ENCODE measurements at regions not wholly inside any gene's neighbourhood (a gene's known extent, or its start where the extent isn't known, plus 50 kb on each side); places are given as distances from the start of the nearest gene placed in this dataset.

GRCh38 chr6:33927112-33927511 is 123.3 kb upstream of the MLN start:
- BruUV-seq (replicated peaks): no TSS peak
- H3K79me2 ChIP-seq (ENCODE audit: insufficient read depth, low read length): no peaks in the 10 kb centered on the region
- H3K27ac ChIP-seq (ENCODE audit: low read depth, low read length): no peak overlapping the region
- H3K9me3 ChIP-seq (ENCODE audit: control insufficient read depth in 1 of 2, insufficient read depth in 1 of 2, low read depth in 1 of 2, low read length in 2 of 2): no peaks in the 10 kb centered on the region
- no peaks in the 10 kb centered on the region for H3K9me2 ChIP-seq (ENCODE audit: insufficient read depth)
- DNase-seq (ENCODE audit: low read depth, low spot score) (no peak), ATAC-seq (no peak)
- H3K4me3 ChIP-seq (replicated peaks in 1 of 2; ENCODE audit: low read depth in 1 of 2, low read length in 2 of 2): no peak overlapping the region
- H4K20me1 ChIP-seq (ENCODE audit: insufficient read depth): no peaks in the 10 kb centered on the region
- no peak overlapping the region for H3K9ac ChIP-seq (ENCODE audit: low read length)
- H3K4me2 ChIP-seq (ENCODE audit: low read length): no peak overlapping the region
- no peaks in the 10 kb centered on the region for H3K27me3 ChIP-seq (ENCODE audit: insufficient read depth, low read length)
- RAD21 ChIA-PET (ENCODE audit: low non-redundant PET in 1 of 2, low total read pairs in 2 of 2, uncharacterized antibody in 2 of 2, unreplicated experiment in 2 of 2): no interaction called here
- no peak overlapping the region for H2AFZ ChIP-seq (ENCODE audit: low read depth, low read length, poor library complexity, severe bottlenecking)
- CTCF ChIA-PET: no interaction called here
- intact Hi-C loops (cut with micrococcal nuclease): no loop called here
- H3K36me3 ChIP-seq (ENCODE audit: control insufficient read depth in 1 of 2, insufficient read depth in 2 of 2, low read length in 2 of 2): no peaks in the 10 kb centered on the region
- peaks cover 0 to 4% of the 10 kb centered on the region in 2 experiments; a peak in 1 of 4 replicates for H3K4me1 ChIP-seq (ENCODE audit: control insufficient read depth in 1 of 2, insufficient read depth in 2 of 2, low read length in 2 of 2)
- POLR2A ChIA-PET: no interaction called here
- TF ChIP-seq ZNF274 (IDR thresholded peaks at IDR 0.05; ENCODE audit: low read depth, low read length) (no peak), FOSL1 (IDR thresholded peaks at IDR 0.05; ENCODE audit: low read depth) (no peak), ELF1 (IDR thresholded peaks at IDR 0.05; ENCODE audit: borderline replicate concordance, low read depth) (no peak), SP1 (IDR thresholded peaks at IDR 0.05; ENCODE audit: low read depth) (no peak), EGR1 (IDR thresholded peaks at IDR 0.05; ENCODE audit: low read depth) (no peak), SIN3A (IDR thresholded peaks at IDR 0.05; ENCODE audit: low read depth) (no peak), YY1 (IDR thresholded peaks at IDR 0.05; ENCODE audit: extremely low read depth, insufficient replicate concordance, low read depth, low read length) (no peak), POLR2A (IDR thresholded peaks at IDR 0.05; ENCODE audit: borderline replicate concordance, extremely low read depth, insufficient read depth, insufficient read length) (no peak)
- TF ChIP-seq, protein P1, sequence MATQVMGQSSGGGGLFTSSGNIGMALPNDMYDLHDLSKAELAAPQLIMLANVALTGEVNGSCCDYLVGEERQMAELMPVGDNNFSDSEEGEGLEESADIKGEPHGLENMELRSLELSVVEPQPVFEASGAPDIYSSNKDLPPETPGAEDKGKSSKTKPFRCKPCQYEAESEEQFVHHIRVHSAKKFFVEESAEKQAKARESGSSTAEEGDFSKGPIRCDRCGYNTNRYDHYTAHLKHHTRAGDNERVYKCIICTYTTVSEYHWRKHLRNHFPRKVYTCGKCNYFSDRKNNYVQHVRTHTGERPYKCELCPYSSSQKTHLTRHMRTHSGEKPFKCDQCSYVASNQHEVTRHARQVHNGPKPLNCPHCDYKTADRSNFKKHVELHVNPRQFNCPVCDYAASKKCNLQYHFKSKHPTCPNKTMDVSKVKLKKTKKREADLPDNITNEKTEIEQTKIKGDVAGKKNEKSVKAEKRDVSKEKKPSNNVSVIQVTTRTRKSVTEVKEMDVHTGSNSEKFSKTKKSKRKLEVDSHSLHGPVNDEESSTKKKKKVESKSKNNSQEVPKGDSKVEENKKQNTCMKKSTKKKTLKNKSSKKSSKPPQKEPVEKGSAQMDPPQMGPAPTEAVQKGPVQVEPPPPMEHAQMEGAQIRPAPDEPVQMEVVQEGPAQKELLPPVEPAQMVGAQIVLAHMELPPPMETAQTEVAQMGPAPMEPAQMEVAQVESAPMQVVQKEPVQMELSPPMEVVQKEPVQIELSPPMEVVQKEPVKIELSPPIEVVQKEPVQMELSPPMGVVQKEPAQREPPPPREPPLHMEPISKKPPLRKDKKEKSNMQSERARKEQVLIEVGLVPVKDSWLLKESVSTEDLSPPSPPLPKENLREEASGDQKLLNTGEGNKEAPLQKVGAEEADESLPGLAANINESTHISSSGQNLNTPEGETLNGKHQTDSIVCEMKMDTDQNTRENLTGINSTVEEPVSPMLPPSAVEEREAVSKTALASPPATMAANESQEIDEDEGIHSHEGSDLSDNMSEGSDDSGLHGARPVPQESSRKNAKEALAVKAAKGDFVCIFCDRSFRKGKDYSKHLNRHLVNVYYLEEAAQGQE (IDR thresholded peaks at IDR 0.05; ENCODE audit: low read depth): no peak
- TF ChIP-seq, protein P2, sequence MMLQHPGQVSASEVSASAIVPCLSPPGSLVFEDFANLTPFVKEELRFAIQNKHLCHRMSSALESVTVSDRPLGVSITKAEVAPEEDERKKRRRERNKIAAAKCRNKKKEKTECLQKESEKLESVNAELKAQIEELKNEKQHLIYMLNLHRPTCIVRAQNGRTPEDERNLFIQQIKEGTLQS (IDR thresholded peaks at IDR 0.05): no peak

Data from HCT116 (cell line).